ENCODE measurements at regions not wholly inside any gene's neighbourhood (a gene's known extent, or its start where the extent isn't known, plus 50 kb on each side); places are given as distances from the start of the nearest gene placed in this dataset.

DNA sequence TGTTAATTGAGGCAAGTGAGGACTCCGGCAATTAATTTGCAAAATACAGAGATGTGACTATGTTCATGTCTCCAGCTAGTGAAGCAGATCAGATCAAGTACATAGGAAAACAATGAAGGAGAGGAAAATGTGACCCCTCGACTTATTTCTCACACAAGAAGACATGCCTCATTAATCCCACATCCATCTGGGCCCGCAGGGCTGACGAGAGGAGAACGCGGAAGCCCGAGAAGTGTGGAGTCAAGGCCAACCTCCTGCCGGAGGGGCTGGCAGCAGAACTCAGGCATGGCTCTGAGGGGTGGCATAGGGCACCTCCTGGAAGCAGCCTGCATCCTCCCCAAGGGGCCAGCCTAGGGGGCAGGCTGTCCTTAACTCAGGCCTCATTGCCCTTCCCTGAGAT, 54.4 kb downstream of the ZNF503 start:
- DNase-seq = no peak

DNA sequence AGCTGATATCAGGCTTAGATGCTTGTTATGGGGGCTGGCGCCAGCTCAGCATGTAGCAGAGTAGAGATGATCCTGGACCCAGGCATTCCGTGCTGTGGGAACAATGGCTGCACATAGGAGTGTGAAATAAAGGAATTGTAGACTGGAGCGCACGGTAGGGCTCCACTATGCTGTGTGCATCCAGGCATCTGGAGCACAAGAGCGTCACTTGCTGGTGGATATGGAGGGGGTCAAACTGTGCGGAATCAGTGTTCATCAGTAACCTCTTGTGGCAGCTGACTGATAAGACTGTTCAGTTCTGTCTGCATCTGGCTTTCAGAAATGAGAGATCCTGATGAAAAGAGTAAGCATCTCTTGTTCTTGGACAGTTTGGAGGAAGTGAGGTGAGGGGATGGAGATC, 55.8 kb downstream of the ZNF503 start:
- DNase-seq = no peak

DNA sequence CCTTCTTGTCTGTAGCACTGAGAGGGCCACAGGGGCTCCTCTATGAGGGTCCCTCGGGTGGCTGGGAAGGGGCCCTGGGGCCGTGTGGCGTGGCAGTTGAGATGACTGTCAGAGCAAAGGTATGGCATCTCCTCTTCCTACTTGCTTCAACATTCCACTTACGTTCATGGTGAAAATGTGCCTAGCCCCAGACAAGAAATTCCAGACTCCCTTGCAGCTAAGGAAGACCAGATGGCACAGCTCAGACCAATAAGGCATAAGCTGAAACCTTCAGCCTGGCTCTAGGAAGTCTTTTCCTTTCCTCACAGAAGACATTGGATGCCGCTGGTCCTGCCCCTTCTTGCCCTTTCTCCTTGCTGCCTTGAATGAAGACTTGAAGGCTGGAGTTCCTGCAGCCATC, 57.4 kb downstream of the ZNF503 start:
- no peak for DNase-seq

DNA sequence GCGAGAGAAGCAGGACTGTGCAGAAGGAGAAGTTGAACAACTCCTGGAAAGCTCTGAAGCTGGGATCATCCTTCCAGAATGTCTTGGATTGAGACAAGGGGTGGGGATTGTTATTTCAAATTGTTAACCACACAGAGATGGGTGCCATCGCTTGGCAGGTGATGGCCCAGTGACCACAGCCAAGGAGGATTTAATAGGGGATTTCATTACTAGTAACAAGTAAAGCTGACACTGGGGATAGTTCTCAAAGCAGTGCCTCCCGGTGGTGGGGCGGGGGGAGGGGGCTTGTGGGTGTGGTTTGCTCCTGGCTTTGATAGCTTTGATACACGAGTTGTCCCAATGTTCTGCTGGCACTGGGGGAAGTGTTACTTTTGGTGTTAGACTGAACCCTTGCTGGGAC, 59.2 kb downstream of the ZNF503 start:
- no peak for DNase-seq

DNA sequence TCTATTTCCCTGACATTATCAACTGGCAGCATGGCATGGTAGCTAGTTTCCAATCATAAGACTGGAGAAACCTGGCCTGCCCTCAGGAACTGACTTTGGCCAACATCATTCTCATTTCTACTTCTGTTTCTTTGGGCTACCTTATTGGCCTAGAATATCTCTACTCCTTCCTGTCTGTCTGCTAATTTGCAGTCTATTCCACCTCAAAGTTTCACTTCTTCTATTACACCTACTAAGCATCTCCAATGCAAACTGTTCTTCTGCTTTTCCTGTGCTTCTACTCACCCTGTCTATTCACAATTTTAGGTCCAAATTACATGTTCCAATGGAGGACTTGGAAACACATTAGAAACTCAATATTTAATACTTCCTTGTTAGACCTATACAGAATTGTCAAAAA, 65.6 kb downstream of the ZNF503 start:
- DNase-seq = no peak

DNA sequence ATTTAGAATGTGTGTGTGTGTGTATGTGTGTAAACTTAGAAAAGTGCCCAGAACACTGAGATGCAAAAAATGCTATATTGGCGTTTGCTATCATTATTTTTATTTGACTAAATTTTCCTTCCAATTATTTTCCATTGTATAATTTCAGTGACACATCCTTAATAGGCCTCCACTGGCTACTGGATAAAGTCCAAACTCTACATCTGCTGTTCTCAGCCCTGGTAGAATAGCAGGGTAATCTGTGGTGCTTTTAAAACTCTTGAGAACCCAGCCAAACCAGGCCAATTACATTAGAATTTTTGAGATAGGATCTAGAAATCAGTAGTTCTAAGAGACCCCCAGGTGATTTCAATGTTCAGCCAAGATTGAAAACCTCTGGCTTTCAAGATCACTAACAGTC, 66.4 kb downstream of the ZNF503 start:
- no peak for DNase-seq

DNA sequence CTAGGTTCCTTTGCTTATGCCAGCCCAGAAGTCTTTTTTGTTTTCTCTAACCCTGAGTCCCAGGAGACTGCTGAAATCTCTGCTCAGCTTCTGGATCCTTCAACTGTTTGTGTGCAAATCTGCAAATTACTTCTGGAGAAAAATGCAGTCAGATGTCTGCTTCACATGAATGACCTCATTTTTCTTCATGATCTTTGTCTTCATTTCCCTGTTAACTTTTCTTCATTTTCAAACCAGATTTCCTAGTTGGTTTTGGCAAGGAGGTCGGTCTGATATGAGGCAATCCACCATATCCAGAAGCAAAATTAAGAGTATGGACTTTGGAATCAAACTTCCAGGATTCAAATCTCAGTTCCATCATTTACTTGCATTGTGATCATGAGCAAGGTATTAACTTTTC, 66.8 kb downstream of the ZNF503 start:
- DNase-seq = no peak

DNA sequence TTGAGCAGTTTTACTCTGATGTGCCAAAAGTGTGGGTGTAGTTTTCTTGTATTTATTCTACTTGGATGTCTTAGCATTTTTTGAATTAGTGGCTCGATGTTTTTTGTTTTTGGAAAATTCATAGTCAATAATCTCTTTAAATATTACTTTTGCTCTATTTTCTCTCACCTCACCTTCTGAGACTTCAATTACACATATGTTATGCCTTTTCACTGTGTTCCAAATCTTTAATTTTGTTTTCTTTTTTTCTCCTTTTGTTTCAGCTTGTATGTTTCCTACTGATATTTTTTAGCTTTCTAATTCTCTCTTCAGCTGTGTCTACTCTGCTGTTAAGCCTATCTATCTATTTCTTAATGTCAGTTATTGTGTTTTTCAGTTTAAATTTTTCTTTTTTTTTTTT, 69.5 kb downstream of the ZNF503 start:
- no peak for DNase-seq

DNA sequence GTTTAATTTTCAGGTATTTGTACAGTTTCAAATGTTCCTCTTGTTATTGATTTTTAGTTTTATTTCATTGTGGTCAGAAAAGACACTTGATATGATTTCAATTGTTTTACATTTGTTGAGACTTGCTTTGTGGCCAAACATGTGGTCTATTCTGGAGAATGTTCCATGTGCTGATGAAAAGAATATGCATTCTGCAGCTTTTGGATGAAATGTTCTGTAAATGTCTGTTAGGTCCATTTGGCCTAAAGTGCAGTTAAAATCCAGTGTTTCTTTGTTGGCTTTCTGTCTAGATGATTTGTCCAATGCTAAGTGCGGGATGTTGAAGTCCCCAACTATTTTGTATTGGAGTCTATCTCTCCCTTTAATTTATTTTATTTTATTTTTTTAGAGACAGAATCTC, 70.5 kb downstream of the ZNF503 start:
- DNase-seq = no peak

DNA sequence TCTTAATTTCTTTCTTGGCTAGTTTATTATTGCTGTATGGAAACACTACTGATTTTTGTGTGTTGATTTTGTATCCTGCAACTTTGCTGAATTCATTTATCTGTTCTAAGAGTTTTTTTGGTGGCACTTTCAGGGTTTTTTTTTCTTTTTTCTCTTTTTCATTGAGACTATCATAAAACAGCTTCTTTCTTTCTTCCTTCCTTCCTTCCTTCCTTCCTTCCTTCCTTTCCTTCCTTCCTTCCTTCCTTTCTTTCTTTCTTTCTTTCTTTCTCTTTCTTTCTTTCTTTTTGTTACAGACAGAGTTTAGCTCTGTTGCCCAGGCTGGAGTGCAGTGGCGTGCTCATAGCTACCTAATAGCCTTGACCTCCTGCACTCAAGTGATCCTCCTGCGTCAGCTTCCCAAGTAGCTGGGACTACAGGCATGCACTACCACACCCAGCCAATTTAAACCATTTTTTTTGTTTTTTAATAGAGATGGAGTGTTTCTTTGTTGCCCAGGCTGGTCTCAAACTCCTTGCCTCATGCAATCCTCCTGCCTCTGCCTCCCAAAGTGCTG, 72.3 kb downstream of the ZNF503 start:
- no peak for DNase-seq

DNA sequence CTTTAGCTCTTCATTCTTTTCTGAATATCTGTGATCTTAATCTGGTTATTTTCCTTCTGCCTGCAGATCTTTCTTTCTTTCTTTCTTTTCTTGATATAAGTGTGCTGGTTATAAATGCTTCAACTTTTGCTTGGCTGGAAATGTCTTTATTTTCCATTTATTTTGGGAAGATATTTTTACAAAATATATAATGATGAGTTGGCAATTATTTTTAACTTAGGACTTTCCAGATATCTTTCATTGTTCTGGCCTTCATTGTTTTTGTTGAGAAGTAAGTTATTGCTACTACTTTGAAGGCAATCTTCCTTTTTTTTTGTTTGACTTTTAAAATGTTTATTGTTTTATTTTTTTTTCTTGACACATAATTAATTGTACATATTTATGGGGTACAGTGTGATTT, 75.3 kb downstream of the ZNF503 start:
- no peak for DNase-seq

DNA sequence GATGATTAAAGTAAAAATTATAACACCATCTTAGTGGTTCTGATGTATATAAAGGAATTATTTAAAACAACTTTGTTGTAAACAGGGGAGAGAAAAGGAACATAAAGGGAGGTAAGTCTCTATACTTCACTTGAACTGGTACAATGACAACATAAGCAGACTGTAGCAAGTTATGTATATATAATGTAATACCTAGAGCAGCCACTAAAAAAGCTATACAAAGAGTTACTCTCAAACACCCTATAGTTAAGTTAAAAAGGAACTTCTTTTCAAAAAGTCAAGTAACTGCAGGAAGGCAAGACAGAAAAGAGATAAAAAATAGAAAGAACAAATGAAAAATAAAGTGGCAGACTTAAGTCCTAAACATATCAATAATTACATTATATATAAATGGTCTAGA, 82.3 kb downstream of the ZNF503 start:
- no peak for DNase-seq

DNA sequence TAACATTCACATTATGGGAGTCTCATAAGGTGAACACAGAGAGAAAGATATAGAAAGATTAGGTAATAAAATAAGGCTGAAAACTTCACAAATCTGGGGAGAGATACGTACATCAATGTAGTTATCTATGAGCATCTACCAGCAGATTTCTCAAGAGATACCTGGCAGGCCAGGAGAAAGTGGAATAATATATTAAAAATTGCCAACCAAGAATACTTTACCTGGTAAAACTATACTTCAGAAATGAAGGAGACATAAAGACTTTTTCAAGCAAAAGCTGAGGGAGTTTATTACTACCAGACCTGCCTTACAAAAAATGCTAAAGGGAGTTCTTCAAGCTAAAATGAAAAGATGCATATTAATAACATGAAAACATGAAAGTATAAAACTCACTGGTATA, 78.8 kb upstream of the COMTD1 start:
- no peak for DNase-seq

DNA sequence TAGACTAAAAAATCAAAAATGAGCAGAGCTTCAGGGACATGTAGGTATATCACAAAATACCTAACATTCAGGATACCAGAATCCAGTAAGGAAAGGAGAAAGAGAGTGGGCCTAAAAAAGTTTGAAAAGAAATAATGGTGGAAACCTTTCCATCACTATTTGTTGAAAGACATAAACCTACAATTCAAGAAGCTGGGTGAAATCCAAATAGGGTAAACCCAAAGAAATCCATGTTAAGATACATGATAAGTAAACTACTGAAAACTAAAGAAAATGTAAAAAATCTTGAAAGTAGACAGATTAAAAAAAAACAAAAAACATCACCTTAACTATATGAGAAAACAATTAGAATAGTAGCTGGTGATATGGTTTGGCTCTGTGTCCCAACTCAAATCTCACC, 76.7 kb upstream of the COMTD1 start:
- no peak for DNase-seq

DNA sequence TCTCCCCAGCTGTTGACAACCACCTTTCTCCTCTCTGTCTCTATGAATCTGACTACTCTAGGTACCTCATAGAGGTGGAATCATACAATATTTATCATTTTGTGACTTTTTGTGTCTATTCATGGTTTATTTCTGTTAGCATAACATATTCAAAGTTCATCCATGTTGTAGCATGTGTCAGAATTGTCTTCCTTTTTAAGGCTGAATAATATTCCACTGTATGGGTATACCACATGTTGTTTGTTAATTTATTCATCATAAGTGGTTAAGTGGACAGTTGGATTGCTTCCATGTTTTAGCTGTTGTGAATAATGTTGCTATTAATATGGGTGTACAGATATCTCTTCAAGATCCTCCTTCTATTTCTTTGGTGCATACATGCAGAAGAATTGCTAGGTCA, 69.9 kb upstream of the COMTD1 start:
- DNase-seq = no peak

DNA sequence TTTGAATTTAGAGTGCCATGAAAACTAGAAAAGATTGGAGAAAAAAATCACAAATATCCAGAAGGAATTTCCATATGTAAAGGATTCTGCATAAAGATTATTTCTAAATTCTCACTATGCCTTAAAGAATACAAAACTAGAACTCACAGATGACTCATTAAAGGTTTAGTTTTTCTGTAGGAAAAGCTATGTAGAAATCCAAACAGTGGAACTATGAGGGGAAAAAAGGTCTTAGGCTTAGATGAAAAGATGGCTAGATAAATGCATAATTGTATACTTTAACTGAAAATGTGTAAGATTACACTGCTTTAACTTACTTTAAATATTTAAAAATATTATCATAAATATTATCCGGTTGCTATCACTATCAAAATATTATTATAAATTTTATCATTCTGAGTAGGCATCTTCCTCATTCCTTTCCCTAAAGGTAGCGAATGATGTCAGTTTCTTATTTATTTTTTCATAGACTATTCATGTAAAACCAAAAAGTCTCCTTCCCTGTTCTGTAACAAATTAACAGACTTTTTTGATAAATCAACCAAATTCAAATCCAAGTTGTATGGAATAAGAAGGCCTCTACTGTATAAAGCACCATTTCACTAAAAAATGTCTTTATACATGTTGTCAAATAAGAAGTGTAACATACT, 69.1 kb upstream of the COMTD1 start:
- DNase-seq = no peak

DNA sequence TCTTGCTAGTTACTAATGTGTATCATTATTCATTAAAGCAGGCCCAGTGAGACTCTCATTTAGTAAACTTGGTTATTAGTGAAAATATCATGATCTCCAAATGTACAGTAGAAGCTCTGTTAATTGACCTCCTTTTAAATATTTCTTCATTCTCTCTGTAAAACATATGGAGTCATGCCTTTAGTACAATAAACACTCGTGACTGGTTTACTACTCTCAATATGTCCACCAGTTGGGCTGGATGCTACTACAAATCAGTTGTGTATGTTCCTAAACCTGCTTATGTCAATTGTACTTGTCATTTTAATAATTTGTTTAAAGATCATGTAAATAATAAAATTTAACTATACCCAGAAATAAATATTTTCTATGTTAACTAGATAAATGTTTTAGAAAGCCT, 68.6 kb upstream of the COMTD1 start:
- no peak for DNase-seq

DNA sequence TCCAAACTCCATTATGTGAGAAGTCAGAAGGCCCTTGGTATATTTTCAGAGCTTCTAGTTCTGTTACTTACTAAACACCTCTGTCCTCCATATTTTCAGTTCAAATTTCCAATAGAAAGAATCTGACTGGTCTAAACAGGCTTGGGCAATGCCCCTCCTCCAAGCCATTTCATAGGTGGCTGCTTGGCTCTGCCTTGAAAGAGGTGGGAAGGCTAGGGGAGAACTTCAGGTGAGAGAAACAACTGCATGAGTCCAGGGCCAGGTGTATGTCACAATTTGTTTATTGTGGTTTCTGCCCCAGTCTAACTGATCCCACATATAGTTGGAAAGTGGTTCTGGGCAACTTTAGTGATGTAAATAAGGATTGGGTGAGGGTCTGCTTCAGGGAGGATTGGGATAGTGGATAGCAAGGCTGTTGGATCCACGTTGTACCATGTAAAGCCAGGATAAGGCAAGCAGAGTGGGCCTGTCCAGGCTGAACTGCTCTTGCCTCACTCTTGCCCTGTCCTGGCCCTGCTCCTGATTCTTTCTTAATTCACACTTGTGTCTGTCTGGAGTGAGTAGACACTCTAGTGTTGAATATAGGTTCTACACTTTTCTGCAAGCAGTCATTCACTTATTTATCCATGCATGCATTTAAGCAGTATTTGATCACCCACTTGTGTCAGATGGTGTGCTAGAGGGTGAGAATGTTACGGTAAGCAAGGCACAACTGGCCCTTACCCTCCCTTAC, 67.5 kb upstream of the COMTD1 start:
- DNase-seq = no peak

DNA sequence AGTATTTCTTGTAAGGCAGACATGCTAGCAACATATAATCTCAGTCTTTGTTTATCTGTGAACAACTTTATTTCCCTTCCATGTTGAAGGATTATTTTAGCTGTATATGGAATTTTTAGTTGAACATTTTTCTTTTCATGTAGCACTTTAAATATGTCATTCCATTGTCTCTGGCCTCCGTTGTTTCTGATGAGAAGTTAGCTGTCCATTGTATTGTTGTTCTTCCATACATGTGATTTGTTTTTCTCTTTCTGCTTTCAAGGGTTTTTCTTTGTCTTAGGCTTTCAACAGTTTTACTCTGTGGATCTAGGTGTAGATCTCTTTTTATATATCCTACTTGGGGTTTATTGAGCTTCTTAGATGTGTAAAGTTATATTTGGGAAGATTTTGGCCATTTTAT, 66.3 kb upstream of the COMTD1 start:
- DNase-seq = no peak

DNA sequence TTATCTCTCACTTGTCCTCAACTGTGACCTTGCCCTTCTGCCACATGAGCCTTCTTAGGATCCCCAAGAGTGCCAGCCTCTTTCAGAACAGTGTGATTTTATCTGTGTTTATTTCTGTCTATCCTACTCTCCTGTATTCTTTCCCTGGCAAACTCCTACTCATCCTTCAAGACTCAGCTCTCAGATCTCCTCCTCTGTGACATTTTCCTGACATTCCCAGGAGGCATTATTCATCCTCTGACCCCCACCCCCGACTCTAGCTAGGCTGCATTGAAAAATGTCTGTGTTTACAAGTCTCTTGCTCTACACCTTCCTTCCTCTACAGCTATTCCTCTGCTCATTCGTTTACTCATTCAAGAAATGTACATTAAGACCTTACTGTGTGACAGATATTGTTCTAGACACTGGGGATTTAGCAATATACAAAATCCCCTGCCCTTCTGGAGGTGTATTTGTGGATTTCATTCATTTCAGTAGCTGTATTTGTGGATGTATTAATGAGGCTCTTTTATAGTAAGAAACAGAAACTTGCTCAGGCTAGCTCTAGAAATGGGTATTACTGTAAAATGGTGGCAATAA, 61.4 kb upstream of the COMTD1 start:
- no peak for DNase-seq

DNA sequence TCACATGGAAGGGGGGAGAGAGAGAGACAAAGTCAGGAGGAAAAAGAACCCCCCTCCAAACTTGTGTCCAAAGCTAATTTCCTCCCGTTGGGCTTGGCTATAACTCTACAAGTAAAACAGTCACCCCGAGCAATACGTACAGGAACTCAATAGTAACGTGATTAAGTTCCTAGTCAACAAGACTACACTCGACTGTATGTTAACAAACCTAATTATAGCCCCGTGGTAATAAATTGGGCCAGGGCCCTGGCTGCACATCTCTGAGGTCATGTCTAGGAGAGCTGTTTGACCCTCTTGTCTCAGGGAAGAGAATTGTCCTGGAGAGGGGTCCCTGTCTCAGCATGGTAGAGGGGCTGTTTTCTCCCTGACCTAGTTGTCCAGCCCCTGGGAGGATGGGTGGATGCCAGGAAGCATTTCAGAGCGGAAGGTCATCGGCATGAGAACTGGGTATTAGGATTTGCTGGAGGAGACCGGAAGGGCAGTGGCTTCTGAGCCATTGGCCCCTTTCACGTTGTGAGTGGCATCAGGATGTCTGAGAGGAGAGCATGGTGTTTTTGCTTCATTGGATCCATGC, 60.2 kb upstream of the COMTD1 start:
- no peak for DNase-seq

DNA sequence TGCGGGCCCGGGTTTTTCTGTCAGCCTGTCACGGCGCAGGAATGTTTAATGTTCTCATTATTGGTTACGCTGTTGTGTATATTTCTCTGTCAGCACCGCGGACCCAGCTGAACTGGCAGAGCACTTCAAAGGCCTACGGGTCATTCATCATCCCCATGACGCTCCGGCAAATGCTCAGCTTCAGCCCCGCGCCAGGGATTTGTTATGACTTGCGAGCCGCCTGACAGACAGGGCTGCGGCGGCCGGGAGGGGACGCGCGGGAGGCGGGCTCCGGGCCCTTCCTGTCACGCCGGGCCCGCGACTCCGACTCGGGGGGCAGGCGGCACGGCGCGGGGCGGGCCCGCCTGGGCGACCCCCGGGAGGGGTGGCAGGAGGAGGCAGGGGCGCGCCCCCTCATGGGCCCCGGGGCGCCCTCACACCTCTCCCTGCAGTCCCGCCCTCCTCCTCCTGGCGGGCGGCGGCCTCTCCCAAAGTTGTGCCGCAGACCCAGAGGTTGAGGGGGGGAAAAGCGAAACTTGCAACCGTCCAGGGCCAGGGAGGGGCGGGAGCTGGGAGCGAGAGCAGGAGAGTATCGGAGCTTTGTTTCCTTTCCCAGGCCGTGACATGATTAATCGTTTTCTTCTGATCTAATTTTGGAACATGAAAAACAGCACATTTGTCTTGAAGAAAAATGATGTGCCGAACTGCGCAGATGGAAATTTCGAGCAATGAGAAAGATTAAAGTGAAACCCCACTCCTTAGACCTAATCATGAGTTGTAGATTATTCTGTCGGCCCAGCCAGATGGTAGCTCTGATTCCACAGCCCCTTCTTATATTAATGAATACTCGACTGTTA, 59.3 kb upstream of the COMTD1 start:
- peak; percentile 59 for DNase-seq

DNA sequence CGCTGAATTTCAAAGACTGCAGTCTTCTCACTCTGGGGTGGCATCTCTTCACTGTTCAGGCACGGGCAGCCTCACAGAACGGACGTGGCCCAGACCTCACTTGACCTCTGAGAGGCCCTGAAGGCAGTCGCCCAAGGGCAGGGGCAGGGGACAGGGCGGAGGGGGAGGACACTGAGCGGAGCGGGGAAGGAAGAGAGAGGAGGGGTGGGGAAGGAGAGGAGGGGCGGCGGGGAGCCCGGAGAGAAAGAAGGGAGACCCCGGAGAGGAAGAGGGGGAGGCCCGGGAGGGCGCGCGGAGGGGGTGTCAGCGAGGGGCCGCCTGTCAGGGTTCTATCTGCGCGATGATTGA, 58.7 kb upstream of the COMTD1 start:
- DNase-seq = no peak
